ENCODE measurements at regions not wholly inside any gene's neighbourhood (a gene's known extent, or its start where the extent isn't known, plus 50 kb on each side); places are given as distances from the start of the nearest gene placed in this dataset.

DNA sequence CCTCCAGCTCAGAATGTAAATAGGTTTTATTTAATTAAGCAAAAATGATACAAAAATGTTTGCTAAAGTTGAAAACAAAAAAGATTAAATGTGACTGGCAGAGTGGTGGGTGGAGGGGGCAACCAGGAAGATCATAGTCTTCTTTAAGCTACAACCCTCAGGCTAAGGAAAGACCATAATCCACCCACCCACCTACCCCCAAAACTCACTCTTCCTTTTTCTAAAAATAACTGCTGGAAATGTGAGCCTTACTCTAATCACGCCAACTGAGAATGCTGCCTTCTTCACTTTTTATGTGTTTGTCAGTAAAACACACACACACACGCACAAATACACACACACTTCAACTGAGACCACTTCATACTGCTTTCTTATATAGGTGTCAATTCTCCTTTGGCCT is 230.0 kb upstream of the EGLN3 start:
- TF ChIP-seq, protein P1, sequence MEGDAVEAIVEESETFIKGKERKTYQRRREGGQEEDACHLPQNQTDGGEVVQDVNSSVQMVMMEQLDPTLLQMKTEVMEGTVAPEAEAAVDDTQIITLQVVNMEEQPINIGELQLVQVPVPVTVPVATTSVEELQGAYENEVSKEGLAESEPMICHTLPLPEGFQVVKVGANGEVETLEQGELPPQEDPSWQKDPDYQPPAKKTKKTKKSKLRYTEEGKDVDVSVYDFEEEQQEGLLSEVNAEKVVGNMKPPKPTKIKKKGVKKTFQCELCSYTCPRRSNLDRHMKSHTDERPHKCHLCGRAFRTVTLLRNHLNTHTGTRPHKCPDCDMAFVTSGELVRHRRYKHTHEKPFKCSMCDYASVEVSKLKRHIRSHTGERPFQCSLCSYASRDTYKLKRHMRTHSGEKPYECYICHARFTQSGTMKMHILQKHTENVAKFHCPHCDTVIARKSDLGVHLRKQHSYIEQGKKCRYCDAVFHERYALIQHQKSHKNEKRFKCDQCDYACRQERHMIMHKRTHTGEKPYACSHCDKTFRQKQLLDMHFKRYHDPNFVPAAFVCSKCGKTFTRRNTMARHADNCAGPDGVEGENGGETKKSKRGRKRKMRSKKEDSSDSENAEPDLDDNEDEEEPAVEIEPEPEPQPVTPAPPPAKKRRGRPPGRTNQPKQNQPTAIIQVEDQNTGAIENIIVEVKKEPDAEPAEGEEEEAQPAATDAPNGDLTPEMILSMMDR (IDR thresholded peaks at IDR 0.05) = no peak
- TF ChIP-seq POLR2A (IDR thresholded peaks at IDR 0.05) = no peak

Measured in heart left ventricle (tissue), 13 donors.